ENCODE measurements at regions not wholly inside any gene's neighbourhood (a gene's known extent, or its start where the extent isn't known, plus 50 kb on each side); places are given as distances from the start of the nearest gene placed in this dataset.

DNA sequence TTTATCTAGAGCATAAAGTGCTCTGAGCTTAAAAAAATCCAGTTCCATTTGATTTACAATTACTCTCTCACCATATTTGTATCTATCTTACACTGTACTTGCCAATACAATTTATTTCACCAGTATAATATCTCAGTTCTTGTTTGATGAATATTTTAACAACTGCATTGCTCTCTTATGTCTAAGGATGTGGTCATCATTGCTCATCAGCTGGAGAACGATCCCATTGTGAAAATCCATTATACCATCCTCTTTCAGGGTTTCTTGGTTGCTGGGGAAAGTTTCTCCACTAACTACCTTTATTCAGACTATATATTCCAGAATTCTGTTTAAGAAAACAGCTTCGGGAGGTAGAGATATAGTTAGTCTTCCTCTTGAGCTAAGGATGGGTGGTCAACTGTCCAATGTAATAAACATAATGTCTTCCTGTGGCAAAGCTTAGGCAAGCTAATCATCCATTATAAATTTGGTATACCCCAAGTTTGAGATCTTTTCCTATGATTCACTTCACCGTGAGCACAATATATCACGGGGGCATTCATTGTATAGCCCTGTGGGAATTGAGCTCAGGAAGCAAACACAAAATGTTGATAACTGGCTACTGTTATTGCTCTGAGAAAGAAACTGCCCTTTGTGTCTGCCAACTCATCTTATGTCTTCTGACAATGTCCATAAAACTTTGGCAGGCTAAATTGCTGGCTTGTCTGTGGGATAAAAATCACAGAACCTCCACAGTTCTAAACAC lies 2361.9 kb downstream of the ARAP2 start:
- TF ChIP-seq POLR2AphosphoS5 (IDR thresholded peaks at IDR 0.05; ENCODE audit: low read depth, low read length) (no peak), TAF1 (IDR thresholded peaks at IDR 0.05; ENCODE audit: borderline replicate concordance, low read depth, low read length) (no peak)
